ENCODE measurements at regions not wholly inside any gene's neighbourhood (a gene's known extent, or its start where the extent isn't known, plus 50 kb on each side); places are given as distances from the start of the nearest gene placed in this dataset.

DNA sequence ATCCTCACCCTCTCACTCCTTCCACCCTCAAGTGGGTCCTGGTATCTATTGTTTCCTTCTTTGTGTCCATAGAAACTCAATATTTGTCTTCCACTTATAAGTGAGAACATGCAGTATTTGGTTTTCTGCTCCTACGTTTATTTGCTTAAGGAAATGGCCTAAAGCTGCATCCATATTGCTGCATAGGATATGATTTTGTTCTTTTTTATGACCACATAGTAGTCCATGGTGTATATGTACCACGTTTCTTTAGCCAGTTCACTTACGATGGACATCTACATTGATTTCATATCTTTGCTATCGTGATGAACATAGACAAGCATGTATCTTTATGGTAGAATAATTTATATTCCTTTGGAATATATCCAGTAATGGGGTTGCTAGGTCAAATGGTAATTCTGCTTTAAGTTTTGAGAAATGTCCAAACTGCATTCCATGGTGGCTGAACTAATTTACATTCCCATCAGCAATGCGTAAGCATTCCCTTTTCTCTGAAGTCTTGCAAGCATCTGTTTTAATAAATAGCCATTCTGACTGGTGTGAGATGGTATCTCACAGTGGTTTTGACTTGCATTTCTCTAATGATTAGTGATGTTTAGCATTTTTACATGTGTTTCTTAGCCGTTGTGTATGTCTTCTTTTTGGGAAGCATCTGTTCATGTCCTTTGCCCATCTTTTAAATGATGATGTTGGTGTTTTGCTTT is 650.2 kb downstream of the ZNF385D start:
- TF ChIP-seq, protein P1, sequence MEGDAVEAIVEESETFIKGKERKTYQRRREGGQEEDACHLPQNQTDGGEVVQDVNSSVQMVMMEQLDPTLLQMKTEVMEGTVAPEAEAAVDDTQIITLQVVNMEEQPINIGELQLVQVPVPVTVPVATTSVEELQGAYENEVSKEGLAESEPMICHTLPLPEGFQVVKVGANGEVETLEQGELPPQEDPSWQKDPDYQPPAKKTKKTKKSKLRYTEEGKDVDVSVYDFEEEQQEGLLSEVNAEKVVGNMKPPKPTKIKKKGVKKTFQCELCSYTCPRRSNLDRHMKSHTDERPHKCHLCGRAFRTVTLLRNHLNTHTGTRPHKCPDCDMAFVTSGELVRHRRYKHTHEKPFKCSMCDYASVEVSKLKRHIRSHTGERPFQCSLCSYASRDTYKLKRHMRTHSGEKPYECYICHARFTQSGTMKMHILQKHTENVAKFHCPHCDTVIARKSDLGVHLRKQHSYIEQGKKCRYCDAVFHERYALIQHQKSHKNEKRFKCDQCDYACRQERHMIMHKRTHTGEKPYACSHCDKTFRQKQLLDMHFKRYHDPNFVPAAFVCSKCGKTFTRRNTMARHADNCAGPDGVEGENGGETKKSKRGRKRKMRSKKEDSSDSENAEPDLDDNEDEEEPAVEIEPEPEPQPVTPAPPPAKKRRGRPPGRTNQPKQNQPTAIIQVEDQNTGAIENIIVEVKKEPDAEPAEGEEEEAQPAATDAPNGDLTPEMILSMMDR (conservative IDR thresholded peaks at IDR 0.05; ENCODE audit: low read depth, low read length): no peak
- no peak for TF ChIP-seq EZH2 (IDR thresholded peaks at IDR 0.05; ENCODE audit: borderline replicate concordance, low read depth, low read length, poor library complexity, severe bottlenecking)

All from A673 (cell line).